ENCODE measurements at regions not wholly inside any gene's neighbourhood (a gene's known extent, or its start where the extent isn't known, plus 50 kb on each side); places are given as distances from the start of the nearest gene placed in this dataset.

- TF ChIP-seq CTCF (IDR thresholded peaks at IDR 0.05; ENCODE audit: extremely low read depth in 1 of 2, insufficient read depth in 1 of 2, low read depth in 1 of 2, low read length in 2 of 2) (no peak), POLR2AphosphoS5 (IDR thresholded peaks at IDR 0.05; ENCODE audit: insufficient read depth, low read depth, low read length) (no peak), MAX (IDR thresholded peaks at IDR 0.05; ENCODE audit: insufficient read depth, insufficient read length) (no peak), EZH2 (IDR thresholded peaks at IDR 0.05; ENCODE audit: borderline replicate concordance, low read depth, low read length, severe bottlenecking) (no peak), POLR2A (IDR thresholded peaks at IDR 0.05; ENCODE audit: low read depth, low read length) (no peak), JUN (IDR thresholded peaks at IDR 0.05; ENCODE audit: borderline replicate concordance, insufficient read depth, insufficient read length, low read depth) (no peak), MYC (IDR thresholded peaks at IDR 0.05; ENCODE audit: low read depth, low read length) (no peak), GATA2 (IDR thresholded peaks at IDR 0.05; ENCODE audit: insufficient read depth, insufficient read length, low read depth, low read length) (no peak)
These were observed 286.4 kb upstream of the ISL1 start for GRCh38 chr5:51096859-51097258.

Measured in endothelial cell of umbilical vein (primary cell).